Ammon's horn (tissue), 1 donor: ENCODE measurements at regions not wholly inside any gene's neighbourhood (a gene's known extent, or its start where the extent isn't known, plus 50 kb on each side); places are given as distances from the start of the nearest gene placed in this dataset.
"Not testable (repeated sequence)": the region's sequence is repeated elsewhere in the genome, so short reads cannot be mapped to it uniquely, and the experiment has no call there.

ENCODE experiments used
- DNase-seq: peaks from one replicate; pipeline ENCODE4 v3.0.0-alpha.2; 2016; ENCODE audit warnings: low spot score

DNA sequence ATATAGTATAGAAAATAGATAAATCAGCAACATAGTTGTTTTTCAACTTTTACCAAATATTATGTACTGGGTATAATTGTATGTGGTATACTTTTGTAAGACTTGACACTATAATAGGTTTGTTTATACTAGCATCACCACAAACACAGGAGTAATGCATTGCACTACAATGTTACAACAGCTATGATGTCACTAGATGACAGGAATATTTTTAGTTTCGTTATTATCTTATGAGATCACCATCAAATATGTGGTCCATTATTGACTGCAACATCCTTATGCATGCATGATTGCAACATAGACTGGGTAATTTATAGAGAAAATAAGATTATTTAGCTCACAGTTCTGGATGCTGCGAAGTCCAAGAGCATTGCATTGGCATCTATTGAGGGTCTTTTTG is 678.4 kb upstream of the ZNF804A start:
- DNase-seq: no peak

DNA sequence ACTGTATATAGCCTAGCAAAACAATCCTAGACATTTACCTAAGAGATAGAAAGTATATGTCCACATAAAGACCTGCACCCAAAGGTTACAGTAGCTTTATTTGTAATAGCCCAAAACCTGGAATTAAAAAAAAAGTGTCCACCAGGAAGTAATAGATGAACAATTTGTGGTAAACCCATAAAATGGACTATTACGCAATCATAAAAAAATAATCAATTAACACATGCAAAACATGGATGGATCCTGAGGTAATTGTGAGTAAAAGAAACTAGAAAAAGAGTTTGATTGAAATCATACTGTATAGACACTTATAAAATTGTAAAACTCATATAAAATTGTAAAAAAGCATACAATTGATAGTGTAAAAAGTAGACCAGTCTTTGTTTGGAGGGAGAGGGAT is 673.0 kb upstream of the ZNF804A start:
- DNase-seq: no peak

DNA sequence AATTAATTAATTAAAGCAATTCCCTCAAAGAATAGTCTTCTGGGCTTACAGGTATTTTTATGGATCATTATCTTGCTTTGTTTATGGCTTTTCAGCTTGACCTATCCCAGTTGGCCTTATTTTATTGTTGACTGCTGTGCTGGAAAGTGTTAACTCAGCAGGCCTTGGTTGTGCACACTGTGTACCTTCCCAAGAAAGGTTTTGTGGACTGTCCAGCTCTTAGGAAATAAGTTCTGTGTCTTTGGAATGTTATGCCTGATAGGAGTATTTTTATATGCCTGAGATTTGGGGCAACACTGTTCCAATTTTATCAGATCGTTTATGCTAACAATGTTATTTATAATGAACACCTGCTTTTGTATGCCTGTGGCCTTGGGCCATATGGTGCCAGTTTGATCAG is 671.9 kb upstream of the ZNF804A start:
- DNase-seq: no peak

DNA sequence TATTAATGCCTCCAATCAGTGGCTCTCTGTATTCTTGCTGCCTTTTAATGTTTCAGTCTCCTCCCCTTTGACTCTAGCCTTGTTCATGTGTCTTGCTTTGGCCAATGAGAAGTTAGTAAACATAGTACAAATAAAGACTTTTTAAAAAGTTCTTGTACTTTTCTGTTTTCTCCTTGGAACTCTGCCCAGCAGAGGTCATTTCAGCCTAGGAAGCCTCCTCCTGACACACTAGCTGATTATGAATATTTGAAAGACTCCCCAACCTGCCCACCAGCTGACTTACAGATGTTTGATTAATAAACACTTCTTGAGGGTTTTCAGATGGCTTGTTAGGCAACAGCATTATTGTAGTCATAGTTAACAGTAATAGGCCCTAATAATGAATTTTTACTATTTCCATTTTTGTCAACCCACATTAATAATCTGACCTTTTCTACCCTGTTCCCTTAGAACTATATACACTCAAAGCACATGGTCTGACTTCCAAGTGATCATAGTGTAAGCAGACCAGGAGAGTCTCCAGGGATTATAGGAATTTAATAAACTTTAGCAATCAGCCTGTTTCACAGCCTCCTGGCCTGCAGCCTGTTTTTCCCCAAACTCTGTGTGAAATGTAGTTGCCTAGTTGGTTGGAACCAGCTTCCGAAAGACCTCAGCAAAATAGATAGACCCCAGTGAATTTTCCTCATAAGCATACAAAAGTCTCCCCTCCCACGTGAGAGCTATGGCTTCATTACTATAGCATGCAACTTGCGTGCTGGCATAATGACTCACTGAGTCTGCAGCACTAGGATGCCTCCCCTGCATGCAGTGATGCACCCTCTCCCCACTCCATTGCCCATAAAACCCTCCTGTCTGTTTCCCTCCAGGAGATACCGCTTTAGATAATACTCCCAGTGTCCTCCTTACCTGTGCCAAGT is 670.7 kb upstream of the ZNF804A start:
- no peak for DNase-seq

DNA sequence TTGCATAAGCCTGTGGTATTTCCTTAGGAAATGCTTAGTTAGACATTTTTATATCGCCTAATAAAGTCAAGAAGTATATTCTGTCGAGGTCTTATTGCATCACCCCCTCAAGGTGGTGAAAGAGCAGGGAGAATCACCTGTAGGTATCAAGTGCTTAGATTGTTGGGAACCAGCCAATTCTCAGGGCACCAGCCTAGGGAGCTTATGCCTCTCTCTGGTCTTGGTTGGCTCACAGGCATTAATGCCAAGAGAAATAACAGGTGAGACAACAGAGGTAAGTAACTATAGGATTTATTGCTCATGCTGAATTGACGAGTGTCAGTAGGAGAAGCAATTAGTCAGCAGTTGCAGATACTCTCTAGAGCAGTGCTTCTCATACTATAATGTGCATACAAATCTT is 663.3 kb upstream of the ZNF804A start:
- no peak for DNase-seq

DNA sequence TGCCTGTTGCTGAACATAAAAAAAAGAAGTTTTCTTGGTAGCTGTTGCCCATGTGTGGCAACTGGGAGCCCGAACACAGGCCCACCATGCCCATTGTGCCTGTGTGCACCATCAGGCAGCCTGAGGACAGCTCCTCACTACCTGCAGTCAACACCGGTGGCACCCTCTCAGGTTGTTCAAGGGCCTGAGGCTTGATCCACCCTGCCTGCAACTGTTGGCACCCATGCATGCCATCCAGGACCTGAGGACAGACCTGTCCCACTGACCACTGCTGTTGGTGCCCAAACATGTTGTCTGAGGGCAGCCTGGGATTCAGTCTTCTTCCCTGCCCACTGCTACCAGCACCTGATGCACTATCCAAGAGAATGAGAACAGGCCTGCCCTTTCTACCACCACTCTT is 661.1 kb upstream of the ZNF804A start:
- DNase-seq: no peak

DNA sequence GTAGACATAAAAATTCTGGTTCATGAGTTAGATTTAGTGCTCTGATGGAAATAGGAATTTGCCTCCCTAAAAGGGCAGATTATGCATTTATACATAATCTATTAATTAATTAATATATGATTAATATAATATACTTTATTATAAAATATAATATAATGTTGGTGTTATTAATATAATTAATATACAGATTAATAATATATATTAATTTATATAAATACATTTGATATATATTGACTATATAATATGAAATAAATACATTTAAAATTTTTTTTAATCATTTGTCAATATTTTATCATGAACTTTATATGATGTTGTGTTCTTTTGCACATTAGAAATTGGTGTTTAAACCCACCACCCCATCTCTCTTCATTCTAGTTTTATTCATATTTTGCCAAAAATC is 652.1 kb upstream of the ZNF804A start:
- no peak for DNase-seq

DNA sequence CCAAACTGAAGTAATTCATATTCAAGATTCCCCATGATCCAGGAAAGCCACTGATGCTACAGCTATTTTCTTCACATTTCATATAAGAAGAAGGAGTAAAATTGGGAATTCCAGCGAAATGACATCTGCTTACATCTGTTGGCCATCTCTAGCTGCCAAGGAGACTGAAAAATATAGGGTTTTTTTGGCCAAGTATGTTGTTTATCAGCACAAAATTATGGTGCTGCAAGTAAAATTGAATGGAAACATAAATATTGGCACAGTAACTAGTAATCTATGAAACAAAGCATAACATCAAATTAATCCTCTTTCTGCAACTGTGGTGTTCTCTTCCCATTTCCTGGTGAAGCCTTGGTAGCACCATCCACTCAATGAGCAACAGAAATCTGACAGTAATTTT is 649.5 kb upstream of the ZNF804A start:
- no peak for DNase-seq

DNA sequence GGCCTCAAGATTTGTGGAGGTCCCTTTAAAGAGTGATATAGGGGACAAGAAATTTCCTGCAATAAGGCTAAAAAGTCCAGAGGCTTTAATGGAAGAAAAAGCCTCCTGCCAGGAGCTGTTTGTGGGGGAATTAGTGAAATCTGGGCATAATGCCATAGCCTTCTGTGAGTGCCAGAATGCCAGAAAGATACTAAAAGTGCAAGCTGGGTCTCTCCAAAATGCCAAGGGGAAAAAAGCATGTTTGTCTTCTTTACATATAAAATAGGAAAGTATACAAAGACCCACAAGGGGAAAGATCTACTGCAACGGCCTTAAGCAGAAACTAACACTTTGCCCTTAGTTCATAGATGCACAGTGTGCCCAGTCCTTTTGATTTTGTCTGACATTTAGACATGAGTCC is 647.7 kb upstream of the ZNF804A start:
- DNase-seq: peak; percentile 19

DNA sequence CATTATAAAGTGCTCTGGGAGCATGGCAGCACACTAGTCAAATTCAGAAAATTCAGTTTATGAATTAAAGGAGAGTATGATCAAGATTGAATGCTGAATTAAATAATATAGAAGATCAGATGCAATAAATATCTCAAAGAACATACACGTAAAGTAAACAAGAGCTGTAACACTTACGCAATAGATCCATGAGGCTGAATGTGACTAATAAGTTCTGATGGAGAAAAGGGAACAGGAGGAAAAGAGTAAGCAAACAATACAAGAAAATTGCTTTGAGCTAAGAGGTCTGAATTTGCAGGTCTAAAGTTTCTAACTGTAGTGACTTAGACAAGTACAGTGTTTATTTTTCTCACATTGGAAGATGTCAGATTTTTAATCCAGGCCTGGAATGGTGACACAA is 646.7 kb upstream of the ZNF804A start:
- DNase-seq: no peak

DNA sequence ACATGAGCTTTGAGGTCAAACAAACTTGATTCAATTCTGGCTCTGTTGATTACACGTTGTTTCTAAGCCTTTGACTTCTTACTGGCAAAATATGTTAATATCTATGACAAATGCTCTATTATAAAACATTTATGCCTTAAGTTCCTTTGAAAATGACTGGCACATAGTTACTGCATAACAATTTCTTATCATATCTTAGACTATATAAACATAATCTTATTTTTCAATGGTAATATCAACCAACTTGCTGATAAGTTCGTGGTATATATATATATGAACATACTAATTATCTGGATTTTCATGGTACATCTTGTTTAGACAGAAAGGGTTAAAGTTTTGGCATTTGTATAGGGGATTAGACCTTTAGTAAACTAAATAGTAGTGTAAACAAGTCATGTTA is 645.6 kb upstream of the ZNF804A start:
- DNase-seq: no peak

DNA sequence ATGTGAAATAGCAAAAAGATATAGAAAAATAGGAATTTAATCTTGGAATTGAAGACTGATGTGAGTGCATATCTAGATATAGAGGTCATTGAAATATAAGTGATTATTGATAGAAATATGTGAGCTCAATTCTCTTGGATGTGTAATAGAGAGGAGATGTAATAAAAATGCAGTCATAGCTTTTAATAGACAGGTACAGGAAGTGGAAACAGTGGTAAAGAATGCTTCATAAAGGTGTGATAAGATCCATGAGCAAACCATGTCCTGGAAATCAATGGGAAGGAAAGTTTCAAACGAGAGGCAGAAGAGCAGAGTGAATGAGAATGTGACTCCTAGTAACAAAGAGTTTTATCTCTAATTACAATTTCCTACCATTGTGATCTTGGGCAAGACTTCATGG is 634.7 kb upstream of the ZNF804A start:
- no peak for DNase-seq

DNA sequence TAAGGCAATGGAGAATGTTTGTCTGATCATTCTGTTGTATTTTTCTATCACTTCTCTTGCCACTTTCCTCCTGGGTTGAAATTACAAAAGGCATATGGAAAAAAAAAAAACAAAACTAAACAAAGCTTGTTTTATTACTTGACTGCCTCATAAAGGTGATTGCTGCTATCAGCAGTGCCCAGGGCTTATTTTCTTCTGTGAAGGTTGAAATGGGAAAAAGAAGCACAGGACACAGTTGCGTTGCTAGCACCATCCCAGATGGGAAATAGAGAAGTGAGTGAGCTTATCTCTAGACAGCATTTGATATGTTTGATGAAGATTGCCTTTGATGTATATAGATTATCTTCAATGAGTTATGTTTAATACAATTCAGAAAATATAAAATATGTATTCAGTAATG is 633.8 kb upstream of the ZNF804A start:
- no peak for DNase-seq

DNA sequence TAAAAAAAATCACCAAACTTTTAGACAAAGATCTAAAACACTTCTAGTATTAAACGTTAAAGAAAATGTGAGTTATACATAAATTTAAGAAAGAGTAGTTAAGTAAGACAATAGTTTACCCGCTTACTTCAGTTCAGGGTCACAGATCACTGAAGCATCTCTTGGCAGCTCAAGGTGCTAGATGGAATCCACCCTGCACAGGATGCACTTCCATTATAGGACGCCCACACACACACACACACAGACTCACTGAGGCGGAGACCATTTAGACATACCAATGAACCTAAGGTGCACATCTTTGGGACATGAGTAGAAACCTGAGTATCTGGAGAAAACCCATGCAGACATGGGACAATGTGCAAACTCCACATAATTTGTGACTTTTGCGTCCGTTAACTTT is 630.6 kb upstream of the ZNF804A start:
- no peak for DNase-seq

DNA sequence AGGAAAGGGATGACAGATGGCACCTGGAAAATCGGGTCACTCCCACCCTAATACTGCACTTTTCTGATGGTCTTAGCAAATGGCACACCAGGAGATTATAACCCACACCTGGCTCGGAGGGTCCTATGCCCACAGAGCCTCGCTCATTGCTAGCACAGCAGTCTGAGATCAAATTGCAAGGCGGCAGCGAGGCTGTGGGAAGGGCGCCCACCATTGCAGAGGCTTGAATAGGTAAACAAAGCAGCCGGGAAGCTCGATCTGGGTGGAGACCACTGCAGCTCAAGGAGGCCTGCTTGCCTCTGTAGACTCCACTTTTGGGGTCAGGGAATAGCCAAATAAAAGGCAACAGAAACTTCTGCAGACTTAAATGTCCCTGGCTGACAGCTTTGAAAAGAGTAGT is 622.7 kb upstream of the ZNF804A start:
- DNase-seq: not testable (repeated sequence)

DNA sequence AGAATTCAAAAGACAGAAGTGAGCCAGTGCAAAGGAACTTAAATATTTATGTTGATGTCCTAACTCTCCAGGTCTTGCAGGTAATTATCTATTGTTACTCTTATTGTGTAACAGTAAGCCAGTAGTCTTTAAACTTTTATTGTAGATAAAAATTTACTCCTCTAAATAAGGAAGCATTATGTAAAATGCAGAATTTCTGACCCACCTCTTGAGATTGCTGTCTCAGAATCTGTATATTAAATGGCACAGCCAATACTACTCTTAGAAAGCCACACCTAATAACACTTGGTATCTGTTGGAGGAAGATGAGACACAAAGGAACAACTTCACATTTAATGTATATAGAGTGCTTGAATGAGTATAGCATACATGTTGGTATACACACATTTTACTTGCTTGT is 613.5 kb upstream of the ZNF804A start:
- no peak for DNase-seq

DNA sequence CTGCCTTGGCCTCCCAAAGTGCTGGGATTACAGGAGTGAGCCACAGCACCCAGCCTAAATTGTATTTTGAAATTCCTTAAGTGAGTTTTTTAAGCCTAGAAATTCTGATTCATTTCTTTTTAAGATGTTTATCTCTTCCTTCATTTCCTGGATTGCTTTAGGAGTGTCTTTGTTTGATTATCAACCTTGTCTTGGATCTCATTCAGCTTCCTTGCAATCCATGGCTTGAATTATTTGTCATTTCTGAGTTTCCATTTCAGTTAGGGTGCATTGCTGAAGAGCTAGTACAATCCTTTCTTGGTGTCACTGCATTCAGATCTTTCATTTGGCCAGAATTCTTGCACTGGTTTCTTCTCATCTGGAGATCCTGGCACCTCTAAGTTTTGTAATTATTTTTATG is 606.4 kb upstream of the ZNF804A start:
- no peak for DNase-seq

DNA sequence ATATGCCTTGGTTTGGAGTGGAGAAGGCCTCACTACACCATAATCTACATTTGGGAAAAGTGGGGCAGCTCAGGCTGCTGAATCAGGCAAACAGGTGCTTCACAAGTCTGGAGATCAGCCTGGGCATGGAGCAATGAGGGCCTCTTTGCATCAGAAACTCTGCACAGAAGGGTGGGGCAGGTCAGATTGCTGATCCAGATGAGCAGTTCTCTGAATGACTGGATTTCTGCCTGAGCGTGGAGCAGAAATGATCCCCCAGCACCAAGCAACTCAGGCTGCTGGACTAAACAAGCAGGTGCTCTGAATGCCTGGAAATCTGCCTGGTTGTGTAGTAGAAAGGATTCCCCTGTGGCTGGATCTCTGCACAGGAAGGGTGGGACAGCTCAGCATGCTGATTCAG is 605.3 kb upstream of the ZNF804A start:
- DNase-seq: no peak

DNA sequence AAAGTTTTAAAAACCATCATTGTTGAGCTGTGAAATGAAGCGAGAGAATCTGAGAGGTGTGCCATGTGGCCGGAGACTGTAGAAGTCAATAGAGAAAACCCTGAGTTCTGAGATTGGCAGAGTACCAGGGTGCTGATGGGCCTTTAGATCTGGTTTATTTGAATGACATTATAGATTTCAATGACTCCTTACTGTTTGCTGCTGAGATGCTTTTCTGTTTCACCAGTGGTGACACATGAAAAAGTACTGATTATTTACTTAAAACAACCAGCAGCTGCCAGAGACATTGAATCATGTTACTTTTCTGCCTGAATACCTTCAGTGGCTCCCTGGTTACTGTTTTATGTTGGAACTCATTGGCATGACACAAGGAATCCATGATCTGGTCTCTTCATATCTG is 602.7 kb upstream of the ZNF804A start:
- no peak for DNase-seq

DNA sequence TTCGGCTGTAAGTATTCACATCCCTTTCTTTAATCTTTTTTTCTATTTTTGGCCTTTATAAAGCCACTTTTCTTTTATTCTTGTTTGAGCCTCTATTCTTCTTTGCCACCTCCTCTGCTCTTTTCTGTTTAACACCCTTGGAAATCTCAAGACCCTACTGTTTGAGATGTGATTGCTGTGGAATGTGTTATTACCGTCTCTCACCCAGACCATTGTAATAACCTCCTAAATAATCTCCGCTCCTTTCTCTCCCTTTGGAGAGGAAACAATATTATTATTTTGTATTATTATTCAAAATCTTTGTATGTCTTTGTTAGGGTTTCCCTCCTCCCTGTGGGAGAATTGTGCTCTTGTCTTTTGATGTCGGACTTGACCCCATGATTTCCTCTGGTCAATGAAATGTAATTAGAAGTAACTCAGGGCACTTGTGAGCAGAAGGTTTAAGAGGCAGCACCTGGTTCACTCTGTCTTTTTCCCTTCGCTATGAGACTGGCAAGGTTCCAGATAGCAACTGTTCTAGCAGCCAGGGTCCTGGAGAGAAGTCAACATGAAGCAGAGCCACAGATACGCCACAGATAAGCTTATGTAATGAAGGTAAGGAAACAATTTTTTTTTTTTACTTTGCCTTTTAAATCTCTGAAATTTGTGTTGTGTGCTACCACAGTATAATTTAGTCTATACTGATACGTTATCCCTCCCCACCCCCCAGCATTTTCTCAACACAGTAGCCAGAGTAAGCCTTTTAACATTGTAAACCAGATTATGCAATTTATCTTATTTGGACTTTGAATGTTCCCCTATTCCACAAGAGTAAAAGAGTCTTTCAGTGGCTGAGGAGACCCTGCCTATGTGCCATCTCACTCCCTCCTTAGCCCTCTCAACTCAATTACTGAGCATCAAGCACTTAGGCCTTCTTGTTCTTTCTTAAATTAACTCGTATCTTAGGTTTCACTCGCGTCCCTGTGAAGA is 601.2 kb upstream of the ZNF804A start:
- DNase-seq: no peak

DNA sequence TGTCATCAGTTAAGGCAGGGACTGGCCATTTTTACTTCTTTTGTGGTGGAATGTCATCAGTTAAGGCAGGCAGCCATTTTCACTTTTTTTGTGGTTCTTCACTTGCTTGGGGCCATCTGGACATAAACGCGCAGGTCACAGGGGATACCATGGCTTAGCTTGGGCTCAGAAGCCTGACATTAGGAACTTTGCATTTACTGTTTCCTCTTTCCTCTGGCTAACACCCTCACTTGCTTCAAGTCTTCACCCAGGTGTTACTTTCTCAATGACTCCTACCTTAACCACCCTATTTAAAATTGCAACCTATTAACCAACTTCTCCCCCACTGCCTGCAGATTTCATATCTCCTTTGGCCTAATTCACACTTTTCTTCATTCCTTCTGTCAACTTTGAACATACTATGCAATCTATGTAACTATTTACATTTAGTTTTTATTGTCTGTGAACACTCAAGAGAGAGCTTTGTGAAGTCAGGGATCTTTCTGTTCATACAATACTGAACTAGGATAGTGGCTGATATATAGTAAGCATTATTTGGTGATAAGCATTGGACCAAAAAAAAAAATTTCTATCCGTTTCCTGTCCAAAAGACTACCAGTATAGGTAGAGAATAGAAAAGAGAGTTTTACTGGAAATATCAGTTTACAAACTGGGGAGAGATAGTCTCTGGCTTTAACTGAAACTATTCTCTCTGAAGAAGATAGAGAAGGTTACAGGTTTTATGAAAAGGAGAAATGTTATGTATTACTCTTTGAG is 600.1 kb upstream of the ZNF804A start:
- no peak for DNase-seq

DNA sequence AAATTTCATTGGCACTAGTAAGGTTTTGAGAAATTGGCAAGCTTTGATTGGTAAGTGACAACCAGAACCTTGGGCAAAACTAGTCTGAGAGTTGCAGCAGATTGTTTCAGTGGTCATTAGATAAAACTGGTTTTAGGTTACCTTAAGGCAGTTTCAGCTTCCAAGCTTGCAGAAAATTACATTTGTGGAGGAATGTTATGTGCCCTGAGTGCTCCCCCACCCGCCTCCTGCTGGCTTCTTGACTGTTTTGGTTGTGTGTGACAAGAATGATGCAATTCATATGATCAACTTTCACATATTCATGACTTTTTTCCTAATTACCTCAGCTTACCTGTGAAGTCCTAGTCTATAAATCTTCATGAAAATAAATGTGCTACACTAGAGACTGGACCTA is 599.5 kb upstream of the ZNF804A start:
- DNase-seq: no peak
